Prostate gland (tissue), 2 donors: ENCODE measurements at regions not wholly inside any gene's neighbourhood (a gene's known extent, or its start where the extent isn't known, plus 50 kb on each side); places are given as distances from the start of the nearest gene placed in this dataset. TPM values are rescaled to one million over a fixed set of nuclear protein-coding genes. Genes with fewer than 3 reads are reported as not detected.

Experiments
- DNase-seq: peaks from one replicate; pipeline ENCODE4 v3.0.0-alpha.2; 2019; ENCODE audit warnings: low spot score
- H3K27ac ChIP-seq, 2 donors: fragments of 200-600 bp; sonication (generic); 2 replicates each; pipeline ENCODE4 v1.5.1; 2017 to 2019
- H3K27me3 ChIP-seq: fragments of 200-600 bp; sonication (generic); replicated peaks from 2 replicates; pipeline ENCODE4 v1.5.1; 2019; ENCODE audit not compliant: insufficient read depth
- H3K36me3 ChIP-seq, 2 donors: fragments of 200-600 bp; sonication (generic); 1 replicate in 1 of 2; 2 replicates in 1 of 2; pipeline versions ENCODE4 v1.5.1 to v1.8.1; 2017 to 2019
- H3K4me1 ChIP-seq: fragments of 200-600 bp; sonication (generic); replicated peaks from 2 replicates; pipeline ENCODE4 v1.5.1; 2019
- H3K4me3 ChIP-seq, 2 donors: fragments of 200-600 bp; sonication (generic); 2 replicates each; pipeline ENCODE4 v1.5.1; 2017 to 2019
- H3K9me3 ChIP-seq: fragments of 200-600 bp; sonication (generic); 2 replicates; pipeline ENCODE4 v1.5.1; 2017
- CTCF ChIP-seq, 4 experiments: fragments of 200-600 bp in 2 of 4; fragments of 450-650 bp in 2 of 4; sonication (generic) in 2 of 4; IDR thresholded peaks; 1 replicate in 3 of 4; 2 replicates in 1 of 4; pipeline ENCODE4 v1.5.1; 2016 to 2019; ENCODE audit warnings: antibody characterized with exemption in 4 of 4, mild to moderate bottlenecking in 2 of 4, moderate library complexity in 2 of 4
- POLR2A ChIP-seq: fragments of 450-650 bp; IDR thresholded peaks from one replicate; pipeline ENCODE4 v1.6.1; 2016; ENCODE audit warnings: antibody characterized with exemption, mild to moderate bottlenecking
- POLR2AphosphoS5 ChIP-seq: sonication (generic); formaldehyde crosslinking; IDR thresholded peaks from one replicate; pipeline ENCODE4 v1.6.1; 2017; ENCODE audit warnings: antibody characterized with exemption
- WGBS: methylation state at CpG from one replicate; pipeline ENCODE4 v1.1.5; 2018; 5-methylcytosine and 5-hydroxymethylcytosine counted together
- intact Hi-C: fragments of 100-400 bp; cut with DNase I; formaldehyde crosslinking; loops from one replicate; pipeline ENCODE4 v1.14.2; 2022
- microRNA-seq: library from miRNA; unstranded; fragments of <30 nt; microRNA quantifications from one replicate; pipeline ENCODE4, GENCODE V29; 2016
- small RNA-seq, 2 donors: library from RNA; depleted of rRNA; stranded (forward); fragments of <200 nt; gene quantifications; one replicate each; pipeline ENCODE3, GENCODE V24; 2016

GRCh38 chr14:28703482-28703881 is 63.1 kb upstream of the FOXG1 start:
- Histone ChIP-seq H3K27me3 (no peaks in the 10 kb centered on the region), H3K27ac (no peak overlapping the region), H3K4me3 (no peak overlapping the region), H3K36me3 (no peaks in the 10 kb centered on the region), H3K4me1 (no peaks in the 10 kb centered on the region), H3K9me3 (no peaks in the 10 kb centered on the region)
- 77% methylated on average over 4 of the region's 4 CpGs for WGBS
- no peak for DNase-seq
- TF ChIP-seq POLR2A (no peak), POLR2AphosphoS5 (no peak), CTCF (IDR thresholded peaks at IDR 0.05) (no peak)
- intact Hi-C loops = no loop called here

GRCh38 chr14:28704153-28704552 is 62.4 kb upstream of the FOXG1 start:
- H3K4me3 ChIP-seq = no peak overlapping the region
- H3K27me3 ChIP-seq = no peaks in the 10 kb centered on the region
- intact Hi-C loops = no loop called here
- no peak for DNase-seq
- no peaks in the 10 kb centered on the region for H3K9me3 ChIP-seq
- no peak overlapping the region for H3K27ac ChIP-seq
- H3K4me1 ChIP-seq = no peaks in the 10 kb centered on the region
- no peaks in the 10 kb centered on the region for H3K36me3 ChIP-seq
- TF ChIP-seq POLR2AphosphoS5 (no peak), POLR2A (no peak), CTCF (IDR thresholded peaks at IDR 0.05) (no peak)

- no peak overlapping the region for H3K4me3 ChIP-seq
- no peaks in the 10 kb centered on the region for H3K36me3 ChIP-seq
- no peak overlapping the region for H3K27ac ChIP-seq
- no peaks in the 10 kb centered on the region for H3K27me3 ChIP-seq
- WGBS = 82% methylated on average over 2 of the region's 2 CpGs
- no peaks in the 10 kb centered on the region for H3K4me1 ChIP-seq
- intact Hi-C loops = no loop called here
- no peak for DNase-seq
- H3K9me3 ChIP-seq = no peaks in the 10 kb centered on the region
- TF ChIP-seq CTCF (IDR thresholded peaks at IDR 0.05) = no peak
These were observed 58.8 kb upstream of the FOXG1 start for GRCh38 chr14:28707814-28708213.

GRCh38 chr14:28709571-28710305 is 56.8 kb upstream of the FOXG1 start:
- H3K9me3 ChIP-seq = no peaks in the 10 kb centered on the region
- no peak for DNase-seq
- no peaks in the 10 kb centered on the region for H3K36me3 ChIP-seq
- no peaks in the 10 kb centered on the region for H3K4me1 ChIP-seq
- no peak overlapping the region for H3K27ac ChIP-seq
- 63% methylated on average over 2 of the region's 2 CpGs for WGBS
- intact Hi-C loops = no loop called here
- no peak overlapping the region for H3K4me3 ChIP-seq
- TF ChIP-seq POLR2A = no peak
- TF ChIP-seq POLR2AphosphoS5 = no peak
- no peak for TF ChIP-seq CTCF (IDR thresholded peaks at IDR 0.05)
- no peaks in the 10 kb centered on the region for H3K27me3 ChIP-seq

Small RNA genes lying in the stretch of these regions (microRNA-seq; reads per million reads assigned to microRNA genes)
- gene MIR3171 (not detected), gene MIR4307 (not detected)

Small RNA genes lying in the stretch of these regions (small RNA-seq; reads per million reads assigned to genes)
- gene EIF4A1P12 (0 reads per million in 2 donors), gene MIR3171 (0 reads per million in 2 donors), gene MIR4307 (0 reads per million in 2 donors)
